ENCODE measurements at regions not wholly inside any gene's neighbourhood (a gene's known extent, or its start where the extent isn't known, plus 50 kb on each side); places are given as distances from the start of the nearest gene placed in this dataset.
"Not testable (repeated sequence)": the region's sequence is repeated elsewhere in the genome, so short reads cannot be mapped to it uniquely, and the experiment has no call there.

DNA sequence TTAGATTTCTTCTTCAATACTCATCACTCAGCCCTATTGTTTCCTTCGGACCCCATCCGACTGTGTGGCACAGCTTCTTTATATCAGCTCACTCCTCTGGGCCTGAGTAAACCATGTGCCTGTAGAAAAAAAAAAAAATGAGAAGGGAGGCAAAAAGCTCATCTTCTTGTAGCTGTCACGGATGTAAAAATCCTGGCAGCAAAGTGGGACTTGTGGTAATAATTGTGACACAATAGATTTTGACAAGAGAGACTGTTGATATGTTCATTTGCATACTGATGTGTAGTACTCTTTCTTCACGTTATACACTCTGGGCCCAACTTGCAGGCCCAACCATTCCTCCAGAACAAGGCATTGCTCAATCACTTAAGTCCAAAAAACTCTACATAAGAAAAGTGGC is 270.0 kb upstream of the SMIM21 start:
- Mint-ChIP-seq H3K4me1 (ENCODE audit: low read depth, unreplicated experiment) (no peaks in the 10 kb centered on the region), H3K4me3 (ENCODE audit: low read depth, unreplicated experiment) (no peak overlapping the region), H3K27me3 (ENCODE audit: unreplicated experiment) (no peaks in the 10 kb centered on the region), H3K27ac (ENCODE audit: unreplicated experiment) (no peak overlapping the region), H3K36me3 (ENCODE audit: insufficient read depth, unreplicated experiment) (no peaks in the 10 kb centered on the region), H3K9me3 (ENCODE audit: low read depth, unreplicated experiment) (peaks cover 20% of the 10 kb centered on the region)
- TF ChIP-seq, protein P1, sequence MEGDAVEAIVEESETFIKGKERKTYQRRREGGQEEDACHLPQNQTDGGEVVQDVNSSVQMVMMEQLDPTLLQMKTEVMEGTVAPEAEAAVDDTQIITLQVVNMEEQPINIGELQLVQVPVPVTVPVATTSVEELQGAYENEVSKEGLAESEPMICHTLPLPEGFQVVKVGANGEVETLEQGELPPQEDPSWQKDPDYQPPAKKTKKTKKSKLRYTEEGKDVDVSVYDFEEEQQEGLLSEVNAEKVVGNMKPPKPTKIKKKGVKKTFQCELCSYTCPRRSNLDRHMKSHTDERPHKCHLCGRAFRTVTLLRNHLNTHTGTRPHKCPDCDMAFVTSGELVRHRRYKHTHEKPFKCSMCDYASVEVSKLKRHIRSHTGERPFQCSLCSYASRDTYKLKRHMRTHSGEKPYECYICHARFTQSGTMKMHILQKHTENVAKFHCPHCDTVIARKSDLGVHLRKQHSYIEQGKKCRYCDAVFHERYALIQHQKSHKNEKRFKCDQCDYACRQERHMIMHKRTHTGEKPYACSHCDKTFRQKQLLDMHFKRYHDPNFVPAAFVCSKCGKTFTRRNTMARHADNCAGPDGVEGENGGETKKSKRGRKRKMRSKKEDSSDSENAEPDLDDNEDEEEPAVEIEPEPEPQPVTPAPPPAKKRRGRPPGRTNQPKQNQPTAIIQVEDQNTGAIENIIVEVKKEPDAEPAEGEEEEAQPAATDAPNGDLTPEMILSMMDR (IDR thresholded peaks at IDR 0.05; ENCODE audit: unreplicated experiment), result no peak
- no TSS peak for BruUV-seq (replicated peaks)
- CTCF ChIA-PET, result interaction anchor here (0.5 to 1.4 kb wide), 2 partner anchors 10 to 11 kb away, joined by 3 to 4 read pairs; no protein-coding TSS in a partner anchor
- intact Hi-C loops (cut with micrococcal nuclease; ENCODE audit: unreplicated experiment), result no loop called here
- no peak for DNase-seq

DNA sequence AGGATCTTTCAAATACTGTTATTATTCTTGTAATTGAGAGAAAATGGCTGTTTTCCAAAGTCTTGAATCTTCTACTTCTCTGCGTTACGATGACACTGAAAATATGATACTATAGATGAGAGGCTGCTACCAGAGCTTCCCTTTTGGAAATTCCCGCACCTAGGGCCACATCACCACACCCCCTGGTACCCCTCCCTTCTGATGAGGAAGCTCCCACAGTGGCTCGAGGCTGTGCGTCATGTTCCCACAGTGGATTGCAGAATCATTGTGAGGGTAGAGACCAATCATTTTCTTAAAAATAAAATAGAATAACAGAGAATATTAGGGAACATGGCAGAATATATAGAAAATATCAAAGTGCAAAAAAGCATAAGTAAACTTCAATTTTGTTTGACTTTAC is 268.9 kb upstream of the SMIM21 start:
- no peaks in the 10 kb centered on the region for H3K27me3 Mint-ChIP-seq (ENCODE audit: unreplicated experiment)
- no peak overlapping the region for H3K27ac Mint-ChIP-seq (ENCODE audit: unreplicated experiment)
- no peak overlapping the region for H3K4me3 Mint-ChIP-seq (ENCODE audit: low read depth, unreplicated experiment)
- no peak for DNase-seq
- peaks cover 19% of the 10 kb centered on the region for H3K9me3 Mint-ChIP-seq (ENCODE audit: low read depth, unreplicated experiment)
- no peaks in the 10 kb centered on the region for H3K36me3 Mint-ChIP-seq (ENCODE audit: insufficient read depth, unreplicated experiment)
- intact Hi-C loops (cut with micrococcal nuclease; ENCODE audit: unreplicated experiment), result no loop called here
- CTCF ChIA-PET, result interaction anchor here (1.4 kb wide), 1 partner anchor 9 kb away, joined by 4 read pairs; no protein-coding TSS in a partner anchor
- H3K4me1 Mint-ChIP-seq (ENCODE audit: low read depth, unreplicated experiment), result no peaks in the 10 kb centered on the region
- no TSS peak for BruUV-seq (replicated peaks)
- TF ChIP-seq, protein P1 (IDR thresholded peaks at IDR 0.05; ENCODE audit: unreplicated experiment), result no peak

- intact Hi-C loops (cut with micrococcal nuclease; ENCODE audit: unreplicated experiment), result no loop called here
- Mint-ChIP-seq H3K27ac (ENCODE audit: unreplicated experiment) (no peak overlapping the region), H3K9me3 (ENCODE audit: low read depth, unreplicated experiment) (peaks cover 18% of the 10 kb centered on the region), H3K4me3 (ENCODE audit: low read depth, unreplicated experiment) (no peak overlapping the region), H3K27me3 (ENCODE audit: unreplicated experiment) (no peaks in the 10 kb centered on the region), H3K36me3 (ENCODE audit: insufficient read depth, unreplicated experiment) (no peaks in the 10 kb centered on the region), H3K4me1 (ENCODE audit: low read depth, unreplicated experiment) (no peaks in the 10 kb centered on the region)
- BruUV-seq (replicated peaks), result no TSS peak
- DNase-seq, result no peak
- TF ChIP-seq, protein P1 (IDR thresholded peaks at IDR 0.05; ENCODE audit: unreplicated experiment), result no peak
- CTCF ChIA-PET, result no interaction called here
These were observed 266.8 kb upstream of the SMIM21 start for GRCh38 chr18:75694292-75694691.

- intact Hi-C loops (cut with micrococcal nuclease; ENCODE audit: unreplicated experiment), result no loop called here
- H3K36me3 Mint-ChIP-seq (ENCODE audit: insufficient read depth, unreplicated experiment), result no peaks in the 10 kb centered on the region
- no peaks in the 10 kb centered on the region for H3K27me3 Mint-ChIP-seq (ENCODE audit: unreplicated experiment)
- TF ChIP-seq, protein P1 (IDR thresholded peaks at IDR 0.05; ENCODE audit: unreplicated experiment), result no peak
- DNase-seq, result no peak
- H3K9me3 Mint-ChIP-seq (ENCODE audit: low read depth, unreplicated experiment), result peaks cover 18% of the 10 kb centered on the region
- no peak overlapping the region for H3K27ac Mint-ChIP-seq (ENCODE audit: unreplicated experiment)
- CTCF ChIA-PET, result no interaction called here
- no TSS peak for BruUV-seq (replicated peaks)
- H3K4me3 Mint-ChIP-seq (ENCODE audit: low read depth, unreplicated experiment), result no peak overlapping the region
- H3K4me1 Mint-ChIP-seq (ENCODE audit: low read depth, unreplicated experiment), result no peaks in the 10 kb centered on the region
These were observed 264.0 kb upstream of the SMIM21 start for GRCh38 chr18:75691483-75691882.

DNA sequence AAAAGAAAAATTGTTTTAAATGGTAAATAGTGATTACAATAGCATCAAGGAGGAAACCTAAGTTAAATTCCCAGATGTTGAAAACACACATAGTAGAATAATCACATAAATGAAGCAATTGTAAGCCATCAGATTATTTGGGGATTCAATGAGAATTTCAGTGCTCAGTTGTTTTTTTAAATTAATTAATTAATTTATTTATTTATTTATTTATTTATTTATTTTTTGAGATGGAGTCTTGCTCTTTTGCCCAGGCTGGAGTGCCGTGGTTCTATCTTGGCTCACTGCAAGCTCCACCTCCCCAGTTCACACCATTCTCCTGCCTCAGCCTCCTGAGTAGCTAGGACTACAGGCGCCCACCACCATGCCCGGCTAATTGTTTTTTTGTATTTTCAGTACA is 262.8 kb upstream of the SMIM21 start:
- H3K36me3 Mint-ChIP-seq (ENCODE audit: insufficient read depth, unreplicated experiment); H3K4me1 Mint-ChIP-seq (ENCODE audit: low read depth, unreplicated experiment); H3K27me3 Mint-ChIP-seq (ENCODE audit: unreplicated experiment); H3K4me3 Mint-ChIP-seq (ENCODE audit: low read depth, unreplicated experiment); intact Hi-C loops (cut with micrococcal nuclease; ENCODE audit: unreplicated experiment); H3K27ac Mint-ChIP-seq (ENCODE audit: unreplicated experiment); CTCF ChIA-PET; DNase-seq; BruUV-seq (replicated peaks): not testable (repeated sequence)
- H3K9me3 Mint-ChIP-seq (ENCODE audit: low read depth, unreplicated experiment), result peaks cover 12% of the 10 kb centered on the region

All from Calu3 (cell line).